Esophagus squamous epithelium (tissue), 5 donors: ENCODE measurements at regions not wholly inside any gene's neighbourhood (a gene's known extent, or its start where the extent isn't known, plus 50 kb on each side); places are given as distances from the start of the nearest gene placed in this dataset.

Experiments used
- DNase-seq: peaks from one replicate; lab custom pipeline; 2025; lab: John Stamatoyannopoulos, UW
- H3K27ac ChIP-seq, 4 donors: fragments of 200-600 bp; sonication (generic); one replicate each; pipeline ENCODE4 v1.5.1; 2016 to 2019; ENCODE audit warnings: mild to moderate bottlenecking in 1 of 4
- H3K27me3 ChIP-seq, 4 donors: fragments of 200-600 bp; sonication (generic); 1 replicate in 3 of 4; 2 replicates in 1 of 4; pipeline versions ENCODE4 v1.5.1 to v1.6.0; 2017 to 2021; ENCODE audit warnings: antibody characterized with exemption in 1 of 4
- H3K36me3 ChIP-seq, 3 donors: fragments of 200-600 bp; sonication (generic); one replicate each; pipeline ENCODE4 v1.5.1; 2016 to 2019
- H3K4me1 ChIP-seq, 3 donors: fragments of 200-600 bp; sonication (generic); one replicate each; pipeline ENCODE4 v1.5.1; 2017 to 2019
- H3K4me3 ChIP-seq, 4 donors: fragments of 200-600 bp; sonication (generic); 1 replicate in 3 of 4; 2 replicates in 1 of 4; pipeline ENCODE4 v1.5.1; 2016 to 2019; ENCODE audit warnings: mild to moderate bottlenecking in 2 of 4, moderate library complexity in 1 of 4
- H3K9me3 ChIP-seq, 3 donors: fragments of 200-600 bp; sonication (generic); one replicate each; pipeline ENCODE4 v1.5.1; 2016 to 2019
- POLR2A ChIP-seq, 4 donors: fragments of 450-650 bp; IDR thresholded peaks; one replicate each; pipeline ENCODE4 v1.6.1; 2017; ENCODE audit warnings: antibody characterized with exemption in 4 of 4, mild to moderate bottlenecking in 4 of 4, moderate library complexity in 3 of 4
- WGBS, 2 donors: methylation state at CpG; one replicate each; pipeline ENCODE4 v1.1.5; 2018; 5-methylcytosine and 5-hydroxymethylcytosine counted together
- intact Hi-C: fragments of 100-400 bp; cut with DNase I; formaldehyde crosslinking; loops from one replicate; pipeline ENCODE4 v1.15.0; 2022
- TF ChIP-seq, protein P1 (sequence below), 6 experiments: fragments of 450-650 bp in 4 of 6; fragments of 200-600 bp in 2 of 6; sonication (generic) in 2 of 6; IDR thresholded peaks; one replicate each; pipeline ENCODE4 v1.5.1; 2016 to 2019; ENCODE audit warnings: antibody characterized with exemption in 6 of 6, mild to moderate bottlenecking in 4 of 6, moderate library complexity in 4 of 6
- donor health status: DM: yes; HTN: yes; CAD: no.

DNA sequence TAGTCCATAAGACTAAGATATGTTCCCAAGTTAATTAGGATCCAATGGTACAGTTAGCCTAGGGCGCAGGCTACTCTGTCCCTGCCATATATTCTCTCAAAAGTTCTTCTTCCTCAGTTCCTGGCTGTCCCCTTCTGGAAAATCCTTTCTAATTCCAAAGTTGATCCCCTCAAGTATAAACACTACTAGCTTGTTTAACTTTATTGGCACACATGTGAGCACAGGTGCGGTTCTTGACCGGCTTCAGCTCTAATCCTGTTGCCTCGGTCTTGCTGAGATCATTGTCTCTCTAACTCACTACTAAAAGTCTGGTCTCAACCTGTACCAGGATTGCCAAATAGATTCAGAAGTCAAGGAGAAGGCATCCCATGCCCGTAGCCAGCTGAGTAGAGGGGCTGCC is 89.0 kb downstream of the SEMA4F start:
- Histone ChIP-seq H3K4me1 (peaks cover 16 to 74% (median 21%) of the 10 kb centered on the region in 3 donors), H3K27ac (peak overlapping the region in 2 of 4 donors; percentile 28 to 89), H3K36me3 (no peaks in the 10 kb centered on the region), H3K27me3 (no peaks in the 10 kb centered on the region), H3K4me3 (no peak overlapping the region), H3K9me3 (no peaks in the 10 kb centered on the region)
- TF ChIP-seq, protein P1, sequence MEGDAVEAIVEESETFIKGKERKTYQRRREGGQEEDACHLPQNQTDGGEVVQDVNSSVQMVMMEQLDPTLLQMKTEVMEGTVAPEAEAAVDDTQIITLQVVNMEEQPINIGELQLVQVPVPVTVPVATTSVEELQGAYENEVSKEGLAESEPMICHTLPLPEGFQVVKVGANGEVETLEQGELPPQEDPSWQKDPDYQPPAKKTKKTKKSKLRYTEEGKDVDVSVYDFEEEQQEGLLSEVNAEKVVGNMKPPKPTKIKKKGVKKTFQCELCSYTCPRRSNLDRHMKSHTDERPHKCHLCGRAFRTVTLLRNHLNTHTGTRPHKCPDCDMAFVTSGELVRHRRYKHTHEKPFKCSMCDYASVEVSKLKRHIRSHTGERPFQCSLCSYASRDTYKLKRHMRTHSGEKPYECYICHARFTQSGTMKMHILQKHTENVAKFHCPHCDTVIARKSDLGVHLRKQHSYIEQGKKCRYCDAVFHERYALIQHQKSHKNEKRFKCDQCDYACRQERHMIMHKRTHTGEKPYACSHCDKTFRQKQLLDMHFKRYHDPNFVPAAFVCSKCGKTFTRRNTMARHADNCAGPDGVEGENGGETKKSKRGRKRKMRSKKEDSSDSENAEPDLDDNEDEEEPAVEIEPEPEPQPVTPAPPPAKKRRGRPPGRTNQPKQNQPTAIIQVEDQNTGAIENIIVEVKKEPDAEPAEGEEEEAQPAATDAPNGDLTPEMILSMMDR (IDR thresholded peaks at IDR 0.05), result no peak
- no peak for TF ChIP-seq POLR2A (IDR thresholded peaks at IDR 0.05)
- no peak for DNase-seq
- WGBS, 2 donors, result 58 to 70% methylated on average over 4 of the region's 5 CpGs
- intact Hi-C loops, result no loop called here

DNA sequence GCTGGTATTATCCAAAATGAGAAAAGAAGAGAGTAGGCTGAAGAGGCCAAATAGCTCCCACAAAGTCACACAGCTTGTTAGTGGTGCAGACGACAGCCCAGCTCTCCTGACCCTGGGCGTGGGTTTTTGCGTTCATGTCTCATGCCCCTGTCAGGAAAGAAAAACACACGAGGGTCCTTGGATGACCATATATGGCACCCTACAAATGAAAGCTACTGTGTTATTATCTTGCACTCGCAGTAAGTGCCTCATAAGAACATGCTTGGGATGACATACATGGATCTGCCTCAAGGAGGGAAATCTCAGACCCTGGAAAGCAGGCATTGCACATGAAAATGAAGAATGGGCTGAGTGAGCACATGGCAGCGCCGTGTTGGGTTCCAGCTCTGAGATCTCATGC is 89.7 kb downstream of the SEMA4F start:
- Histone ChIP-seq H3K9me3 (no peaks in the 10 kb centered on the region), H3K4me1 (peaks cover 16 to 70% (median 21%) of the 10 kb centered on the region in 3 donors), H3K36me3 (no peaks in the 10 kb centered on the region), H3K4me3 (no peak overlapping the region), H3K27ac (no peak overlapping the region), H3K27me3 (no peaks in the 10 kb centered on the region)
- 84 to 87% methylated on average over 7 of the region's 7 CpGs for WGBS, 2 donors
- TF ChIP-seq, protein P1 (IDR thresholded peaks at IDR 0.05), result no peak
- DNase-seq, result no peak
- intact Hi-C loops, result no loop called here

DNA sequence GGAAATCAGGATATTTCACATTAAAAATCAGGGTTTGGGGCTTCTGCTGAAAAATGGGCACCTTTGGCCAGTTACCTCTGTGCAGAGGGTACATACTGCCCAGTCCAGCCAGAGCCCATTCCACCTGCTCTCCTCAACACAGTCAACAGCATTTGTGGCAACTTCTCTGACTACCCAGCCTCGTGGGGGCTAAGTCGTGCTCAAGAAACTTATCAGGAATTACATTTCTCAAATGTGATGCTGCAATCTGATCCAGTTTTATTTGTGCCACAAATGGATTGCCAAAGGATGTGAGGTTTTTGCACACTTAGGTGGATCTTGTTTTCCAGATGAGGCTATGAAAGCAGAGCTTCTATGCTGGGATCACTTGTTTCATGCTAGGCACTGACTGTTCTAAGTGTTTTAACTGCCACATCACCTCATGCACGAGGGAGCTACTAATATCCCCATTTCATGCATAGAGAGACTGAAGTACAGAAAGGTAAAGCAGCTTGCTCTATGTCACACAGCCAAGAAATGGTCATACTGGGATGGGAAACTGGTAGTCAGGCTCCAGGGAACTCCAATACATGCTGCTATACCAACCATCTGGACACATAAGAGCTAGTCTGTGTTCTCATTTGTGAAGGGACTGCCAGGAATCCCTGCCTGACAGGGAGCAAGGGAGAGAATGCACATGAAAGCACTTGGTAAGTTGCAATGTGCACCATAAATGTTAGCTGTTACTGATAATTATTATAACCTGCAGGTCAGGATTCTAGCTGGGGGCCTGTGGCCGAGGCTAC is 89.0 kb upstream of the HK2 start:
- TF ChIP-seq, protein P1 (IDR thresholded peaks at IDR 0.05), result no peak
- no peak for TF ChIP-seq POLR2A (IDR thresholded peaks at IDR 0.05)
- H3K4me1 ChIP-seq, result peaks cover 16 to 59% (median 21%) of the 10 kb centered on the region in 3 donors
- H3K27ac ChIP-seq, result no peak overlapping the region
- peaks cover 0 to 7% (median 0%) of the 10 kb centered on the region in 4 donors for H3K27me3 ChIP-seq
- DNase-seq, result no peak
- whole genome bisulfite sequencing, 2 donors, result 62 to 75% methylated on average over 2 to 4 of the region's 4 CpGs
- H3K36me3 ChIP-seq, result no peaks in the 10 kb centered on the region
- H3K9me3 ChIP-seq, result no peaks in the 10 kb centered on the region
- no peak overlapping the region for H3K4me3 ChIP-seq
- intact Hi-C loops, result no loop called here

DNA sequence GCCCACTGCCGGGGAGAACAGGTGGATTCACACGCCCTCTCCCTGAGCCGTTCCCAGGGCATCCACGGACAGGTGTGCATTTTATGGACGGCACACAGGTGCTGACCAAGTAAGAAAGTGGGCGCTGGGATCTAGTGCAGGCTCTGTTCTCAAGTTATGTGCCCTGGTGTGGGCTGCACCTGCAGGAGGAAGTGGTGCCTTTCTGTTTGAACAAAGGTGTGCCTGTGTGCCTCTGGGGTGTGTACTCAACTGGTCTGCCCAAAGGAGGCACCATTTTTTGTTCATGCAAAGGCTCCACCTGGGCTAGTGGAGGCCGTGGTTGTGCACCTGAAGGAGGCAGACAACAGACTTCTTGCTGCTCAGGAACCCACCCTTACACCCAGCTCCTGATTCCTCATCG is 88.2 kb upstream of the HK2 start:
- intact Hi-C loops, result no loop called here
- DNase-seq, result no peak
- Histone ChIP-seq H3K36me3 (no peaks in the 10 kb centered on the region), H3K9me3 (no peaks in the 10 kb centered on the region), H3K4me3 (no peak overlapping the region), H3K4me1 (peaks cover 12 to 50% (median 14%) of the 10 kb centered on the region in 3 donors), H3K27ac (peak overlapping the region in 1 of 4 donors; percentile 7), H3K27me3 (peaks cover 0 to 7% (median 0%) of the 10 kb centered on the region in 4 donors)
- TF ChIP-seq POLR2A (IDR thresholded peaks at IDR 0.05), result no peak
- TF ChIP-seq, protein P1 (IDR thresholded peaks at IDR 0.05), result no peak
- WGBS, 2 donors, result 89 to 94% methylated on average over 6 to 8 of the region's 8 CpGs

DNA sequence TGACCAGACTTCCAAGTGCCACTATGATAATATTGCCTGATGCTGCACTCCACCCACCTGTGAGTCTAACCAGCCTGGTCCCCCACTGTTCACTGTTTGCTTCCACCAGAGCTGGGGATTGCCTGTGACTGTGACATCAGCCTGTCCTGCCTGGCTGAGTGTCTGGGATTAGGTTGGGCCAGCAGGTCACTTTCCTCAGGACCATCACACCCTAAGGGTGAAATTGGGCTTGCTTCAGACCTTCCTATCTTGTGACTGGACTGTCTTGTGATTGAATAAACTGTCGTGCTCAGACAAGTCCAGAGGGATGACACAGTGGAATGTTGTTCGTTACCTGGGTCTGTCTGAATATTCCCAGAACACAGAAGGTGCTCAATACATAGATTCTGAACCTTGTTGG is 87.4 kb upstream of the HK2 start:
- TF ChIP-seq, protein P1 (IDR thresholded peaks at IDR 0.05), result no peak
- no peak for TF ChIP-seq POLR2A (IDR thresholded peaks at IDR 0.05)
- Histone ChIP-seq H3K4me1 (peaks cover 6 to 43% (median 7%) of the 10 kb centered on the region in 3 donors), H3K9me3 (no peaks in the 10 kb centered on the region), H3K27me3 (peaks cover 0 to 7% (median 0%) of the 10 kb centered on the region in 4 donors), H3K4me3 (no peak overlapping the region), H3K27ac (peak overlapping the region in 1 of 4 donors; percentile 7), H3K36me3 (no peaks in the 10 kb centered on the region)
- 35 to 73% methylated on average over 2 of the region's 2 CpGs for WGBS, 2 donors
- intact Hi-C loops, result no loop called here
- DNase-seq, result no peak
